Duodenal mucosa (tissue), 2 donors: ENCODE measurements at regions not wholly inside any gene's neighbourhood (a gene's known extent, or its start where the extent isn't known, plus 50 kb on each side); places are given as distances from the start of the nearest gene placed in this dataset.

Source experiments
- H3K27ac ChIP-seq: one replicate; pipeline ENCODE4 v1.7.0; 2013; ENCODE audit warnings: low read depth, low read length
- H3K27me3 ChIP-seq, 2 donors: one replicate each; pipeline ENCODE4 v1.7.0; 2013; ENCODE audit warnings: low read length in 2 of 2, control low read depth in 1 of 2; ENCODE audit not compliant: insufficient read depth in 2 of 2, control insufficient read depth in 1 of 2
- H3K36me3 ChIP-seq, 2 donors: one replicate each; pipeline ENCODE4 v1.7.0; 2013; ENCODE audit warnings: low read length in 2 of 2, control low read depth in 1 of 2; ENCODE audit not compliant: insufficient read depth in 2 of 2, control insufficient read depth in 1 of 2
- H3K4me1 ChIP-seq, 2 donors: one replicate each; pipeline ENCODE4 v1.7.0; 2013; ENCODE audit warnings: low read length in 2 of 2, control low read depth in 1 of 2; ENCODE audit not compliant: insufficient read depth in 2 of 2, control insufficient read depth in 1 of 2
- H3K4me3 ChIP-seq, 2 donors: one replicate each; pipeline ENCODE4 v1.7.0; 2013; ENCODE audit warnings: low read length in 2 of 2, low read depth in 1 of 2
- H3K9ac ChIP-seq, 2 donors: one replicate each; pipeline ENCODE4 v1.7.0; 2013; ENCODE audit warnings: low read length in 2 of 2, low read depth in 1 of 2
- H3K9me3 ChIP-seq, 2 donors: one replicate each; pipeline ENCODE4 v1.7.0; 2013; ENCODE audit warnings: low read length in 2 of 2, control low read depth in 1 of 2; ENCODE audit not compliant: control insufficient read depth in 1 of 2

DNA sequence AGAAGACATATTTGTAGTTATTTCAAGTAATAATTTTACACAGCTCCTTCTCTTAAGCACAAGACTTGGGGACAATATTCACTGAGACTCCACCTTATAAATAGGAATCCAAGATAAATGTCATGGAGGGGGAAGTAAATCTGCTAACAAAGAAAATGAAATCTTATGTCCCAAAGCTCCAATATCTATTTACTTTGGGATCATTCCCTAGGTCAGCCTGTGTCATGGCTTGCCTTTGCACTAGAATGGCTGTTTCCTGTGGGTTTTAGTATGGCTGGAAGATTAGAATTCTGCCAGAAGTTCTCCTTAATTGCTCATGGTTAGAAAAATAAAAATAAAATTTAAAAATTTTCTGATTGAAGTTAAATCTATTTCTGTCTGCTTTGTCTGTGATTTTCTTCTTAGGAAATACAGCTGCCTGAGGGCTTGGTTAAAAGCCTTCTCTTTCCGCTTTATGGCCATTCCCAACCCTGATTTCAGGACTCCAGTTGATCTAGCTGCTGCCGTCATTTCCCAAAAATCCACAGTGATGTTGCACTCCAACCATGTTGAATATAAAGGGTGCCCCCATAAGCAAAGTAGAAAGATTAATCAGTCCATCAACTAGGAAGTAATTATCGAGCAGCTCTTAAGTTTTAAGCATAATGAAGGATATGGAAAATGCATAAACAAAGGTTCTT, 326.4 kb upstream of the LYPLAL1 start:
- no peaks in the 10 kb centered on the region for H3K9me3 ChIP-seq
- no peak overlapping the region for H3K9ac ChIP-seq
- H3K27ac ChIP-seq: no peak overlapping the region
- no peaks in the 10 kb centered on the region for H3K27me3 ChIP-seq
- H3K4me3 ChIP-seq: no peak overlapping the region
- no peaks in the 10 kb centered on the region for H3K4me1 ChIP-seq
- no peaks in the 10 kb centered on the region for H3K36me3 ChIP-seq

DNA sequence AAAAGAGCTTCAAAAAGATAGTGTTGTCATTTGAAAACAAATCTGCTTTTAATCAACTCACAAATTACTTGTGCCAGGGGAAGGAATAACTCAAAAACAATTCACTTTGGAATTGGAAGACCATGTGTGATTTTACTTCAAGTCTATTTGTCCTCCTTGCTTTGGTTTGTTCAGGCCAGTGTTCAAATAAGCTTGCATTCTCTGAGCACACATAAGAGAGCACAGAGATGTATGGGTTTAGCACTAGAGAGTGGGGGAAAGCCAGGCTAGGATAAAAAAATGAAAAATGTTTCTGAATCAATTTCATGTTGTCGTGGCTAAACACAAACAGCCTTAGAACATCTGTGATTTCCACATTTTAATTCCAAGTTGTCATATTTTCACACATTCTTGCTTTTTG, 325.7 kb upstream of the LYPLAL1 start:
- Histone ChIP-seq H3K4me1 (no peaks in the 10 kb centered on the region), H3K36me3 (no peaks in the 10 kb centered on the region), H3K9me3 (no peaks in the 10 kb centered on the region), H3K9ac (no peak overlapping the region), H3K27me3 (no peaks in the 10 kb centered on the region), H3K4me3 (no peak overlapping the region), H3K27ac (no peak overlapping the region)

DNA sequence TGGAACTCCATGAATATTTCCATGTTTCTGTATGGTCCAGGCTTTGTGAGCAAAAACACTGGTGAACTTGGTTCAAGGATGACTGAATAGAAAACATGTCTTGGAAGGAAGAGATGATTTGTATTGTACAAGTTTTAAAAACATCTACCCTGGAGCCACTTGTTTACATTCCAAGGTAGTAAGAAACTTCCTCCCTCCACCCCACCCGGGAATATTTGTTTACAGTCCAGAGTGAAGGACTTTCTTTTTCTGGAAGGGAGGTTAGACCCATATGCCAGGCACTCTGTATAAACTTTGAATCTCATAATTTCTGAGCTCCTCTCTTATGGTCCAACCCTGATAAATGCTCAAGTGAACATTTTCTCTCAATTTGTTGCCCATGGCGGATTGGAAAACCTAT, 323.3 kb upstream of the LYPLAL1 start:
- Histone ChIP-seq H3K9ac (no peak overlapping the region), H3K9me3 (no peaks in the 10 kb centered on the region), H3K36me3 (no peaks in the 10 kb centered on the region), H3K27me3 (no peaks in the 10 kb centered on the region), H3K4me1 (no peaks in the 10 kb centered on the region), H3K27ac (no peak overlapping the region), H3K4me3 (no peak overlapping the region)

DNA sequence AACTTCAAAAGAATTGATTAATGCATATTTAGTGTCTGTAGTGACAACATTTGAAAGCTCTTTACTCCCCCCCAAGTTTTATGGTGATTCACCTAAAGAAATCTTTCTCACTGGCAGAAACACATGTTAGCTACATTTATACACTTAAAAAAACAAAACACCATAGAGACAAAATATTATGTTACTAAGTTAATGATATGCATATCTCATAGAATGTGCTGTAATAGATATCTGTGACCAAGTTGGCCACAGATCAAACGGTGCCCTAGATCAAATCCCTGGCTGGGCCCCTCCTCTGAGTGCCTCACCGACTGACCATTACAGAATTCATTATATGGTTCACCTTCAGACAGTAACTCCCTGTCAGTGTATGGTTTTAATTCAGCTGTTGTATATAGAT, 322.1 kb upstream of the LYPLAL1 start:
- no peaks in the 10 kb centered on the region for H3K27me3 ChIP-seq
- H3K9me3 ChIP-seq: no peaks in the 10 kb centered on the region
- no peak overlapping the region for H3K27ac ChIP-seq
- H3K4me1 ChIP-seq: no peaks in the 10 kb centered on the region
- no peaks in the 10 kb centered on the region for H3K36me3 ChIP-seq
- no peak overlapping the region for H3K4me3 ChIP-seq
- no peak overlapping the region for H3K9ac ChIP-seq

DNA sequence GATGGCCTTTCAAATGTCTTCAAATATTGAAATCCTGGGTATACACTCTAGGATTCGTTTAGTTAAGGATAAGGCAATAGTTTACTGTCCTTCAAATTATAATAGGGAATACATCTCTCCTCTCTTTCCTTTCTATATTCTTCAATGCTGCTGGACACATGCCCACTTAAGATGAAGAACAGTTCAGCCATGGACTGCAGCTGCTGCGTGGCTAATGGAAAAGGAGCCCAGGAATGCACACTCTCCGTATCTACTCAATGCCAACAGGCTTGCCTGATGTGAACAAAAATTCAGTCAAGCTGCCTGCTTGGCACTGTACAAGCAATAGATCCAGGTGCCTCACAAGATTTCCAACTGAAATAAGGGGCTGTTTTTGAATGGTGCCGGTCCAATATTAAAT, 321.2 kb upstream of the LYPLAL1 start:
- Histone ChIP-seq H3K4me3 (no peak overlapping the region), H3K27me3 (no peaks in the 10 kb centered on the region), H3K9me3 (no peaks in the 10 kb centered on the region), H3K27ac (no peak overlapping the region), H3K36me3 (no peaks in the 10 kb centered on the region), H3K4me1 (no peaks in the 10 kb centered on the region), H3K9ac (no peak overlapping the region)

DNA sequence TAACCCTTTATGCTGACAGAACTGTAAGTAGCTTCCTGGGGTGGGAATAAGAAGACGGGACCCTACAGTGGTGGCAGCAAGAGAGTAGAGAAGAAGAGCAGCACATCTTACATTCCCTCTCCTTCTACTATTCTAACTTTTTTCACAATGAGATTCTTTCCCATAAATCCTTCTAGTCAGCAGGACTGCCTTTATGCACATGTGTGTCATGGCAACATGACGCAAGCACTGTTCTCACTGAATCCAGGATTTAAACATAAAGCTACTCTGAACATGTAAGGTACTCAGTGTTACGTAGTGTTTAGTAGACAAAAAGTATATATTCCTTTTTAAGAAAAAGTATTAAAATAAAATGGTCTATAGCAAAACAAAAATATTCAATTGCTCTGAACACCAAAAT, 309.7 kb upstream of the LYPLAL1 start:
- H3K27ac ChIP-seq: no peak overlapping the region

DNA sequence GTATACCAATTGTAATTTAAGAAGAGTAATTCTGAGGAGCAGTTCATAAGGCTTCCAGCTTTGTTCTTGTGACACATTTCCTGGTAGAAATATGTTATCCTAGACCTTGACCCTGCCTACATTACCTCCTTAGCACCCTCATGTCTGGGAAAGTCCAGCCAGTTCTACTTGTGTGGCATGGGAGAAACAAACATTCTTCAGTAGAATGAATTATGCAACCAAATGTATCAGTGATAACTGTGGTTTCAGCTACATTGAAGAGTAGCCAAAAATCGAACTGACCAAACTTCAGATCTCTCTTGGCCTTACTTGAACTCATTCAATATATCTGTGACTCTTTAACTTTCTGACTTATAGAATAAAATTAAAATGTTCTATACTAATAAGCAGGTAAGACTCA, 308.1 kb upstream of the LYPLAL1 start:
- Histone ChIP-seq H3K27me3 (no peaks in the 10 kb centered on the region), H3K36me3 (no peaks in the 10 kb centered on the region), H3K9me3 (no peaks in the 10 kb centered on the region), H3K9ac (no peak overlapping the region), H3K4me1 (no peaks in the 10 kb centered on the region), H3K4me3 (no peak overlapping the region), H3K27ac (no peak overlapping the region)

More for the DNA sequence above, 309.7 kb upstream of the LYPLAL1 start:
- Histone ChIP-seq H3K36me3 (no peaks in the 10 kb centered on the region), H3K9me3 (no peaks in the 10 kb centered on the region), H3K4me1 (no peaks in the 10 kb centered on the region), H3K27me3 (no peaks in the 10 kb centered on the region), H3K4me3 (no peak overlapping the region), H3K9ac (no peak overlapping the region)

DNA sequence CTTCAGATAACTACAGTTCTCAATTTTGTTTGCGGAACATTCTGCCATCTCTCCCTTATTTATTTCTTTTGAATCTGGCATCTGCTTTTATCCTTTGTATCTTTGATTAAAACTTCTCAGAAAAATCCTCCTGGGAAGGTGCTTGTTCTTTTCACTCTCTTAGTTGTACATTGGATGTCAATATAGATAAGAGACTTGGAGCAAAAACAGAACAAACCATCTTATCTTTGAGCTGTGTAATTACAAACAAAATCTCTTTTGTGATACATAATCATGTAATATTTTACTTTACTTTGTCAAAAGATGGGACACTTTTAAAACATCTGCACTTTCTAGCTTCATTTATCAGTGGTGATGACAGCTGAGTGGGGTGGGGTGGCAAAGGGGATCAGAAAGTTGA, 307.2 kb upstream of the LYPLAL1 start:
- no peaks in the 10 kb centered on the region for H3K4me1 ChIP-seq
- H3K36me3 ChIP-seq: no peaks in the 10 kb centered on the region
- no peak overlapping the region for H3K27ac ChIP-seq
- H3K4me3 ChIP-seq: no peak overlapping the region
- H3K9me3 ChIP-seq: no peaks in the 10 kb centered on the region
- H3K9ac ChIP-seq: no peak overlapping the region
- no peaks in the 10 kb centered on the region for H3K27me3 ChIP-seq

DNA sequence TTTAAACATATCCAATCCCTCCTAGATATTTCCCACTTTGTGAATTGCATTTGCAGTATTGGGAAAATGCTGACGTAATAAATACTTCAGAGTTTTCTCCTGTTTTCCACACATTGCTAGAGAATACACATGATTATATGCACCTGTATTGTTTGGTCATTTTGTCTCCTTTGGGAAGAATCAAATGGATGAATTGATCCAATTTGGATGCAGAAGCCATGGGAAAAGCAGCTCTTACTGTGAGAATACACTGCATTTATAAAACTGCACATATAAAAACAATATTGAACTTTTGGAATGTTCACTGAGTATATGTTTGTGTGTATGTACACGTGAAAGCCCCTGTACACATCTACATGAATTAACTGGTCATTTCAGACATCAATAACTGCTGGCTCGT, 306.6 kb upstream of the LYPLAL1 start:
- no peaks in the 10 kb centered on the region for H3K9me3 ChIP-seq
- no peaks in the 10 kb centered on the region for H3K4me1 ChIP-seq
- no peak overlapping the region for H3K4me3 ChIP-seq

DNA sequence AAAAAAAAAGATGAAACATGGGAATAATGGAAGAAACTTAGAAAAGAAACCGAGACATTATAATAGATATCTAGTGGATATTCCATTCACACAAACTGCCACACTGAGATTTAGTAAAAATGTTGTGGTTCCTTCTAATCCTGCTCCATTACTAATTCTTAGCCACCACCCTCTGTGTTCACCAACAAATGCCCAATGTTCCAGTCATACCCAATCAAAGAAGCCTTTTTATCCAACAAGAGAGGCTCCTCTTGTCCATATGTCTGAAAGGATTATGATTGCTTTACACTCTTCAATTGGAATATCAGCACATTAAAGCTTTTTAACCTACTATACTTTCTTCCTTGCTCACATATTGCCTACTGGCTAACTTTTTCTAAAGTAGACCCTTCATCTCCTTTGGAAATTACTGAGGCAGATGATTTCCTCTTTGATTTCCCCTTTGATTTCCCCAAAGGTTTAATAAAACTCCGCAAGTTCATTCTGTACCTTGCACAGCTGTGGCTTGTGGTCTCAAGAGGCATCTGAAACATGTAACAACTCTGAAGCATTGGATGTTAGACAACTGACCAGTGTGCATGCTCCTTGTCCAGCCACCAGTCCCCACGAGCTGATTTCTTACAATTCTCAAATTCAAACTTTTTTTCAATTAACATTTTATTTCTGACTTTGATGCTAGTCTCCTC, 305.6 kb upstream of the LYPLAL1 start:
- Histone ChIP-seq H3K27ac (no peak overlapping the region), H3K9ac (no peak overlapping the region)

More for the DNA sequence above, 306.6 kb upstream of the LYPLAL1 start:
- no peak overlapping the region for H3K9ac ChIP-seq
- H3K27me3 ChIP-seq: no peaks in the 10 kb centered on the region
- H3K27ac ChIP-seq: no peak overlapping the region
- H3K36me3 ChIP-seq: no peaks in the 10 kb centered on the region

More for the DNA sequence above, 305.6 kb upstream of the LYPLAL1 start:
- Histone ChIP-seq H3K27me3 (no peaks in the 10 kb centered on the region), H3K9me3 (no peaks in the 10 kb centered on the region), H3K4me3 (no peak overlapping the region), H3K36me3 (no peaks in the 10 kb centered on the region), H3K4me1 (no peaks in the 10 kb centered on the region)
